Nephron progenitor cell (in vitro differentiated cells): ENCODE measurements at regions not wholly inside any gene's neighbourhood (a gene's known extent, or its start where the extent isn't known, plus 50 kb on each side); places are given as distances from the start of the nearest gene placed in this dataset.

Experiments
- DNase-seq: peaks from one replicate; pipeline ENCODE4 v3.0.0; 2021
- H3K27ac Mint-ChIP-seq: 2 replicates; pipeline ENCODE4 v1.8.0; 2021; ENCODE audit warnings: mild to moderate bottlenecking, moderate library complexity, mixed read lengths
- H3K27me3 Mint-ChIP-seq: 2 replicates; pipeline ENCODE4 v1.8.0; 2021; ENCODE audit warnings: mild to moderate bottlenecking, low read depth, mixed read lengths; ENCODE audit not compliant: poor library complexity
- H3K36me3 Mint-ChIP-seq: 2 replicates; pipeline ENCODE4 v1.8.0; 2021; ENCODE audit warnings: low read depth, mixed read lengths
- H3K4me1 Mint-ChIP-seq: 2 replicates; pipeline ENCODE4 v1.8.0; 2021; ENCODE audit warnings: mixed read lengths
- H3K4me3 Mint-ChIP-seq: 2 replicates; pipeline ENCODE4 v1.8.0; 2021; ENCODE audit warnings: mild to moderate bottlenecking, moderate library complexity, mixed read lengths
- H3K9me3 Mint-ChIP-seq: 2 replicates; pipeline ENCODE4 v1.8.0; 2021; ENCODE audit warnings: mild to moderate bottlenecking, moderate library complexity, mixed read lengths
- TF ChIP-seq, protein P1 (sequence below): fragments of 200-600 bp; sonication (generic); IDR thresholded peaks from 2 replicates; pipeline ENCODE4 v1.5.0; 2021; ENCODE audit warnings: antibody characterized with exemption

DNA sequence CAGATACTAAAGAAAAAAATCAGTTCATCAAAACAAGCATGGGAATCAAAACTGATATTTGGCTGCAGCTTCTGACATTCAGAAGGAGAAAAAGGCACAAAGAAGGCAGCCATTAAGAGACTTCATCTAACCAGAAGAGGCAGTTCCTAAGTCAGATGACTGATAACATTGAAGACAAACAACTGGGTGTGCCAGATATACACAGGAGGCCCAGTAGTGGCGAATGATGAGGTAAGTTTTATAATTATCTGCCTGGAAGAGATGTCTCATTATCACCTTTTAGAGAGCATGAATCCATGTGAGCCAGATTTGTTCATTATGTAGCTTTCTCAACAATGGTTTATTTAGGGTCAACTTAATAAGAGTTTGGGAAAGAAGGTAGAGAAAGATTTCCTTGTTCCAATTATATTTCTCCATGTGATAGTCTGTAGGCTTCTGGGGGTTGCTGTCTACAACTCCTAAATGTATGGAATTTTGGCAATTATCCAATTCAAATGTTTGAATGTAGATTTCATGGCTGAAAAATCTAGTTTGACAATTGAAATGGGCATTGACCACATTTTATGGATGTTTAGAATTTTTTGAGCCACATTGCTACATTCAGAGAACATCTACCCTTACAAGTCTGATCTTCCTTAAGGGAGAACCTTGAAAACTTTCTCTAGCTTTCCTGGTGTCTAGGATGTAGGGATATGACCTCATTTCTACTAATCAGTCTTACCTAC is 50.4 kb upstream of the RASGRF1 start:
- Mint-ChIP-seq H3K4me1 (no peaks in the 10 kb centered on the region), H3K27me3 (peaks cover 28% of the 10 kb centered on the region), H3K4me3 (no peak overlapping the region), H3K9me3 (peaks cover 38% of the 10 kb centered on the region), H3K36me3 (no peaks in the 10 kb centered on the region), H3K27ac (no peak overlapping the region)
- TF ChIP-seq, protein P1, sequence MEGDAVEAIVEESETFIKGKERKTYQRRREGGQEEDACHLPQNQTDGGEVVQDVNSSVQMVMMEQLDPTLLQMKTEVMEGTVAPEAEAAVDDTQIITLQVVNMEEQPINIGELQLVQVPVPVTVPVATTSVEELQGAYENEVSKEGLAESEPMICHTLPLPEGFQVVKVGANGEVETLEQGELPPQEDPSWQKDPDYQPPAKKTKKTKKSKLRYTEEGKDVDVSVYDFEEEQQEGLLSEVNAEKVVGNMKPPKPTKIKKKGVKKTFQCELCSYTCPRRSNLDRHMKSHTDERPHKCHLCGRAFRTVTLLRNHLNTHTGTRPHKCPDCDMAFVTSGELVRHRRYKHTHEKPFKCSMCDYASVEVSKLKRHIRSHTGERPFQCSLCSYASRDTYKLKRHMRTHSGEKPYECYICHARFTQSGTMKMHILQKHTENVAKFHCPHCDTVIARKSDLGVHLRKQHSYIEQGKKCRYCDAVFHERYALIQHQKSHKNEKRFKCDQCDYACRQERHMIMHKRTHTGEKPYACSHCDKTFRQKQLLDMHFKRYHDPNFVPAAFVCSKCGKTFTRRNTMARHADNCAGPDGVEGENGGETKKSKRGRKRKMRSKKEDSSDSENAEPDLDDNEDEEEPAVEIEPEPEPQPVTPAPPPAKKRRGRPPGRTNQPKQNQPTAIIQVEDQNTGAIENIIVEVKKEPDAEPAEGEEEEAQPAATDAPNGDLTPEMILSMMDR = no peak
- DNase-seq = no peak
